Karpas-422 (cell line): ENCODE measurements at regions not wholly inside any gene's neighbourhood (a gene's known extent, or its start where the extent isn't known, plus 50 kb on each side); places are given as distances from the start of the nearest gene placed in this dataset.

Experiments used
- DNase-seq: peaks from one replicate; pipeline ENCODE4 v3.0.0-alpha.2; 2015
- H2AFZ ChIP-seq: fragments of 200-600 bp; sonication (generic); 2 replicates; pipeline ENCODE4 v1.6.1; 2014; ENCODE audit warnings: antibody characterized with exemption, low read length, mixed read lengths
- H3K27ac ChIP-seq: fragments of 200-600 bp; sonication (generic); 2 replicates; pipeline ENCODE4 v1.5.1; 2014; ENCODE audit warnings: mild to moderate bottlenecking, low read length, moderate library complexity
- H3K27me3 ChIP-seq: fragments of 200-600 bp; sonication (generic); 2 replicates; pipeline ENCODE4 v1.6.1; 2014; ENCODE audit warnings: low read length, mixed read lengths
- H3K36me3 ChIP-seq: fragments of 200-600 bp; sonication (generic); 2 replicates; pipeline ENCODE4 v1.6.1; 2014; ENCODE audit warnings: low read length, mixed read lengths; ENCODE audit not compliant: insufficient read depth
- H3K4me1 ChIP-seq: fragments of 200-600 bp; sonication (generic); 2 replicates; pipeline ENCODE4 v1.6.1; 2014; ENCODE audit warnings: mild to moderate bottlenecking, low read length, mixed read lengths
- H3K4me2 ChIP-seq: fragments of 200-600 bp; sonication (generic); 2 replicates; pipeline ENCODE4 v1.6.1; 2014; ENCODE audit warnings: low read length, low read depth, mild to moderate bottlenecking; ENCODE audit not compliant: poor library complexity, severe bottlenecking
- H3K4me3 ChIP-seq: fragments of 200-600 bp; sonication (generic); 2 replicates; pipeline ENCODE4 v1.5.1; 2014; ENCODE audit warnings: mild to moderate bottlenecking, antibody characterized with exemption, low read length, mixed read lengths
- H3K79me2 ChIP-seq: fragments of 200-600 bp; sonication (generic); 2 replicates; pipeline ENCODE4 v1.6.1; 2014; ENCODE audit warnings: mild to moderate bottlenecking, low read length, mixed read lengths
- H3K9ac ChIP-seq: fragments of 200-600 bp; sonication (generic); 2 replicates; pipeline ENCODE4 v1.6.0; 2014; ENCODE audit warnings: low read length
- H3K9me2 ChIP-seq: fragments of 200-600 bp; sonication (generic), shearing (Covaris generic); replicated peaks from 2 replicates; pipeline ENCODE4 v1.6.0; 2014; ENCODE audit warnings: mild to moderate bottlenecking, low read length, moderate library complexity; ENCODE audit not compliant: insufficient read depth
- H3K9me3 ChIP-seq: fragments of 300-700, 200-600 bp; sonication (generic); 2 replicates; pipeline ENCODE4 v1.6.1; 2014; ENCODE audit warnings: low read length, mixed read lengths
- H4K20me1 ChIP-seq: fragments of 200-600 bp; sonication (generic); 2 replicates; pipeline ENCODE4 v1.6.1; 2014; ENCODE audit warnings: mild to moderate bottlenecking, antibody characterized with exemption, low read length, low read depth; ENCODE audit not compliant: insufficient read depth

- no peaks in the 10 kb centered on the region; the same call in 1 of the 2 replicates for H3K9me3 ChIP-seq
- H3K27ac ChIP-seq: no peak overlapping the region
- no peaks in the 10 kb centered on the region for H3K79me2 ChIP-seq
- H3K9me2 ChIP-seq: no peaks in the 10 kb centered on the region
- H3K27me3 ChIP-seq: no peaks in the 10 kb centered on the region
- no peaks in the 10 kb centered on the region for H3K4me1 ChIP-seq
- no peak overlapping the region for H3K9ac ChIP-seq
- no peak overlapping the region for H3K4me2 ChIP-seq
- H4K20me1 ChIP-seq: no peaks in the 10 kb centered on the region
- DNase-seq: no peak
- no peak overlapping the region for H2AFZ ChIP-seq
- no peak overlapping the region for H3K4me3 ChIP-seq
- no peaks in the 10 kb centered on the region for H3K36me3 ChIP-seq
Observed at GRCh38 chr4:134001057-134001456, 200.5 kb downstream of the PABPC4L start.

GRCh38 chr4:133997436-133997835, 204.2 kb downstream of the PABPC4L start:
- Histone ChIP-seq H3K36me3 (no peaks in the 10 kb centered on the region), H3K9me2 (no peaks in the 10 kb centered on the region), H3K4me3 (no peak overlapping the region), H2AFZ (no peak overlapping the region), H4K20me1 (no peaks in the 10 kb centered on the region), H3K79me2 (no peaks in the 10 kb centered on the region), H3K4me1 (no peaks in the 10 kb centered on the region), H3K27ac (no peak overlapping the region), H3K4me2 (no peak overlapping the region), H3K27me3 (no peaks in the 10 kb centered on the region), H3K9ac (no peak overlapping the region), H3K9me3 (no peaks in the 10 kb centered on the region)
- no peak for DNase-seq

- Histone ChIP-seq H3K36me3 (no peaks in the 10 kb centered on the region), H3K9me3 (no peaks in the 10 kb centered on the region), H3K4me2 (no peak overlapping the region), H3K9ac (no peak overlapping the region), H3K4me3 (no peak overlapping the region), H3K79me2 (no peaks in the 10 kb centered on the region), H2AFZ (no peak overlapping the region), H3K4me1 (no peaks in the 10 kb centered on the region), H4K20me1 (no peaks in the 10 kb centered on the region), H3K27ac (no peak overlapping the region), H3K9me2 (no peaks in the 10 kb centered on the region), H3K27me3 (no peaks in the 10 kb centered on the region)
- DNase-seq: no peak
Observed at GRCh38 chr4:133996431-133997121, 205.0 kb downstream of the PABPC4L start.

GRCh38 chr4:133995243-133995960, 206.2 kb downstream of the PABPC4L start:
- Histone ChIP-seq H3K27ac (no peak overlapping the region), H3K9ac (no peak overlapping the region), H2AFZ (no peak overlapping the region), H4K20me1 (no peaks in the 10 kb centered on the region), H3K79me2 (no peaks in the 10 kb centered on the region), H3K27me3 (no peaks in the 10 kb centered on the region), H3K9me2 (no peaks in the 10 kb centered on the region), H3K4me2 (no peak overlapping the region), H3K9me3 (peaks cover 9% of the 10 kb centered on the region; the same call in 1 of the 2 replicates), H3K4me1 (no peaks in the 10 kb centered on the region), H3K36me3 (no peaks in the 10 kb centered on the region), H3K4me3 (no peak overlapping the region)
- DNase-seq: no peak

- Histone ChIP-seq H3K9me3 (0 out of 2 replicates have a peak, but pooled peaks cover 3% of the 10 kb centered on the region), H4K20me1 (no peaks in the 10 kb centered on the region), H3K9me2 (no peaks in the 10 kb centered on the region), H3K36me3 (no peaks in the 10 kb centered on the region), H3K27ac (no peak overlapping the region), H3K27me3 (no peaks in the 10 kb centered on the region), H2AFZ (no peak overlapping the region), H3K79me2 (no peaks in the 10 kb centered on the region), H3K4me1 (no peaks in the 10 kb centered on the region), H3K4me3 (no peak overlapping the region), H3K4me2 (no peak overlapping the region), H3K9ac (no peak overlapping the region)
- DNase-seq: no peak
Observed at GRCh38 chr4:133982533-133983224, 218.9 kb downstream of the PABPC4L start.

GRCh38 chr4:133981327-133981726, 220.3 kb downstream of the PABPC4L start:
- Histone ChIP-seq H3K9me2 (no peaks in the 10 kb centered on the region), H3K79me2 (no peaks in the 10 kb centered on the region), H2AFZ (no peak overlapping the region)

GRCh38 chr4:133972586-133972985, 229.0 kb downstream of the PABPC4L start:
- no peaks in the 10 kb centered on the region for H3K9me2 ChIP-seq
- no peaks in the 10 kb centered on the region for H3K4me1 ChIP-seq

More at GRCh38 chr4:133981327-133981726, 220.3 kb downstream of the PABPC4L start:
- Histone ChIP-seq H3K27ac (no peak overlapping the region), H3K4me2 (no peak overlapping the region), H3K4me1 (no peaks in the 10 kb centered on the region), H4K20me1 (no peaks in the 10 kb centered on the region), H3K9me3 (no peaks in the 10 kb centered on the region), H3K4me3 (no peak overlapping the region), H3K36me3 (no peaks in the 10 kb centered on the region), H3K9ac (no peak overlapping the region), H3K27me3 (no peaks in the 10 kb centered on the region)
- DNase-seq: no peak

GRCh38 chr4:133969202-133969848, 232.3 kb downstream of the PABPC4L start:
- H3K4me2 ChIP-seq: no peak overlapping the region
- no peak for DNase-seq
- no peaks in the 10 kb centered on the region for H3K9me3 ChIP-seq
- no peak overlapping the region for H3K27ac ChIP-seq
- H2AFZ ChIP-seq: no peak overlapping the region
- no peaks in the 10 kb centered on the region for H3K36me3 ChIP-seq
- H3K4me3 ChIP-seq: no peak overlapping the region
- no peaks in the 10 kb centered on the region for H3K79me2 ChIP-seq
- H3K9ac ChIP-seq: no peak overlapping the region
- H4K20me1 ChIP-seq: no peaks in the 10 kb centered on the region
- no peaks in the 10 kb centered on the region for H3K9me2 ChIP-seq
- H3K4me1 ChIP-seq: no peaks in the 10 kb centered on the region
- H3K27me3 ChIP-seq: no peaks in the 10 kb centered on the region

More at GRCh38 chr4:133972586-133972985, 229.0 kb downstream of the PABPC4L start:
- no peaks in the 10 kb centered on the region for H3K79me2 ChIP-seq
- H3K4me3 ChIP-seq: no peak overlapping the region
- H3K36me3 ChIP-seq: no peaks in the 10 kb centered on the region
- DNase-seq: no peak
- H3K9me3 ChIP-seq: no peaks in the 10 kb centered on the region
- no peak overlapping the region for H3K27ac ChIP-seq
- H3K4me2 ChIP-seq: no peak overlapping the region
- no peaks in the 10 kb centered on the region for H4K20me1 ChIP-seq
- no peaks in the 10 kb centered on the region for H3K27me3 ChIP-seq
- H3K9ac ChIP-seq: no peak overlapping the region
- no peak overlapping the region for H2AFZ ChIP-seq
